Smooth muscle cell (in vitro differentiated cells): ENCODE measurements at regions not wholly inside any gene's neighbourhood (a gene's known extent, or its start where the extent isn't known, plus 50 kb on each side); places are given as distances from the start of the nearest gene placed in this dataset.
A peak's percentile ranks its signal among the peaks of the same experiment; 100 is the strongest.

Experiments
- DNase-seq: peaks from one replicate; lab custom pipeline; 2025; ENCODE audit not compliant: unreplicated experiment; lab: John Stamatoyannopoulos, UW
- H2AFZ ChIP-seq: fragments of 200-600 bp; sonication (generic); 2 replicates; pipeline ENCODE4 v1.6.0; 2016; ENCODE audit warnings: antibody characterized with exemption, low read depth, mild to moderate bottlenecking
- H3F3A ChIP-seq: fragments of 200-600 bp; sonication (generic); 2 replicates; pipeline ENCODE4 v1.6.0; 2017; ENCODE audit warnings: antibody characterized with exemption, low read depth
- H3K27ac ChIP-seq: fragments of 200-600 bp; sonication (generic); 2 replicates; pipeline ENCODE4 v1.5.1; 2016; ENCODE audit warnings: low read depth, mild to moderate bottlenecking
- H3K27me3 ChIP-seq: fragments of 200-600 bp; sonication (generic); 2 replicates; pipeline ENCODE4 v1.6.1; 2016; ENCODE audit warnings: low read depth, mild to moderate bottlenecking
- H3K36me3 ChIP-seq: fragments of 200-600 bp; sonication (generic); 2 replicates; pipeline ENCODE4 v1.5.1; 2016; ENCODE audit warnings: low read depth
- H3K4me1 ChIP-seq: fragments of 200-600 bp; sonication (generic); 2 replicates; pipeline ENCODE4 v1.5.1; 2016; ENCODE audit warnings: low read depth
- H3K4me2 ChIP-seq: fragments of 200-600 bp; sonication (generic); 2 replicates; pipeline ENCODE4 v1.6.0; 2016; ENCODE audit warnings: mild to moderate bottlenecking
- H3K4me3 ChIP-seq: fragments of 200-600 bp; sonication (generic); 2 replicates; pipeline ENCODE4 v1.5.1; 2016; ENCODE audit warnings: mild to moderate bottlenecking
- H3K79me2 ChIP-seq: fragments of 200-600 bp; sonication (generic); 2 replicates; pipeline ENCODE4 v1.6.0; 2016; ENCODE audit warnings: low read depth, mild to moderate bottlenecking
- H3K9ac ChIP-seq: fragments of 200-600 bp; sonication (generic); 2 replicates; pipeline ENCODE4 v1.6.0; 2016; ENCODE audit warnings: low read depth
- H3K9me3 ChIP-seq: fragments of 200-600 bp; sonication (generic); replicated peaks from 2 replicates; pipeline ENCODE4 v1.5.1; 2016; ENCODE audit warnings: low read depth
- H4K20me1 ChIP-seq: fragments of 200-600 bp; sonication (generic); 2 replicates; pipeline ENCODE4 v1.6.0; 2016; ENCODE audit warnings: low read depth
- WGBS: methylation state at CpG from one replicate; pipeline ENCODE4 v1.1.7; 2016; ENCODE audit warnings: low lambda C conversion rate; 5-methylcytosine and 5-hydroxymethylcytosine counted together
- TF ChIP-seq, protein P1 (sequence below): fragments of 200-600 bp; sonication (generic); IDR thresholded peaks from 2 replicates; pipeline ENCODE4 v1.5.1; 2017; ENCODE audit warnings: borderline replicate concordance, mild to moderate bottlenecking, antibody characterized with exemption; ENCODE audit not compliant: insufficient read depth, poor library complexity, severe bottlenecking

- no peaks in the 10 kb centered on the region for H3K27me3 ChIP-seq
- H3K4me3 ChIP-seq, result no peak overlapping the region
- H3K4me2 ChIP-seq, result no peak overlapping the region
- H3K9ac ChIP-seq, result no peak overlapping the region
- TF ChIP-seq, protein P1, sequence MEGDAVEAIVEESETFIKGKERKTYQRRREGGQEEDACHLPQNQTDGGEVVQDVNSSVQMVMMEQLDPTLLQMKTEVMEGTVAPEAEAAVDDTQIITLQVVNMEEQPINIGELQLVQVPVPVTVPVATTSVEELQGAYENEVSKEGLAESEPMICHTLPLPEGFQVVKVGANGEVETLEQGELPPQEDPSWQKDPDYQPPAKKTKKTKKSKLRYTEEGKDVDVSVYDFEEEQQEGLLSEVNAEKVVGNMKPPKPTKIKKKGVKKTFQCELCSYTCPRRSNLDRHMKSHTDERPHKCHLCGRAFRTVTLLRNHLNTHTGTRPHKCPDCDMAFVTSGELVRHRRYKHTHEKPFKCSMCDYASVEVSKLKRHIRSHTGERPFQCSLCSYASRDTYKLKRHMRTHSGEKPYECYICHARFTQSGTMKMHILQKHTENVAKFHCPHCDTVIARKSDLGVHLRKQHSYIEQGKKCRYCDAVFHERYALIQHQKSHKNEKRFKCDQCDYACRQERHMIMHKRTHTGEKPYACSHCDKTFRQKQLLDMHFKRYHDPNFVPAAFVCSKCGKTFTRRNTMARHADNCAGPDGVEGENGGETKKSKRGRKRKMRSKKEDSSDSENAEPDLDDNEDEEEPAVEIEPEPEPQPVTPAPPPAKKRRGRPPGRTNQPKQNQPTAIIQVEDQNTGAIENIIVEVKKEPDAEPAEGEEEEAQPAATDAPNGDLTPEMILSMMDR, result no peak
- no peak for DNase-seq
- no peaks in the 10 kb centered on the region for H3K4me1 ChIP-seq
- no peaks in the 10 kb centered on the region for H3F3A ChIP-seq
- no peaks in the 10 kb centered on the region for H3K36me3 ChIP-seq
- no peaks in the 10 kb centered on the region for H4K20me1 ChIP-seq
- no peak overlapping the region for H3K27ac ChIP-seq
- H2AFZ ChIP-seq, result no peak overlapping the region
- no peaks in the 10 kb centered on the region for H3K79me2 ChIP-seq
- H3K9me3 ChIP-seq, result no peaks in the 10 kb centered on the region
These were observed 1129.9 kb downstream of the TAF11L14 start for GRCh38 chr5:18764161-18764560.

GRCh38 chr5:18765304-18765703 is 1131.0 kb downstream of the TAF11L14 start:
- no peak overlapping the region for H3K4me3 ChIP-seq
- no peak overlapping the region for H3K9ac ChIP-seq
- 93% methylated on average over 2 of the region's 2 CpGs for WGBS
- DNase-seq, result no peak
- H3F3A ChIP-seq, result no peaks in the 10 kb centered on the region
- TF ChIP-seq, protein P1, result no peak
- H2AFZ ChIP-seq, result no peak overlapping the region
- H3K4me2 ChIP-seq, result no peak overlapping the region
- no peaks in the 10 kb centered on the region for H3K79me2 ChIP-seq
- H4K20me1 ChIP-seq, result no peaks in the 10 kb centered on the region
- H3K27ac ChIP-seq, result no peak overlapping the region
- H3K27me3 ChIP-seq, result no peaks in the 10 kb centered on the region
- no peaks in the 10 kb centered on the region for H3K4me1 ChIP-seq
- H3K9me3 ChIP-seq, result no peaks in the 10 kb centered on the region
- no peaks in the 10 kb centered on the region for H3K36me3 ChIP-seq

DNA sequence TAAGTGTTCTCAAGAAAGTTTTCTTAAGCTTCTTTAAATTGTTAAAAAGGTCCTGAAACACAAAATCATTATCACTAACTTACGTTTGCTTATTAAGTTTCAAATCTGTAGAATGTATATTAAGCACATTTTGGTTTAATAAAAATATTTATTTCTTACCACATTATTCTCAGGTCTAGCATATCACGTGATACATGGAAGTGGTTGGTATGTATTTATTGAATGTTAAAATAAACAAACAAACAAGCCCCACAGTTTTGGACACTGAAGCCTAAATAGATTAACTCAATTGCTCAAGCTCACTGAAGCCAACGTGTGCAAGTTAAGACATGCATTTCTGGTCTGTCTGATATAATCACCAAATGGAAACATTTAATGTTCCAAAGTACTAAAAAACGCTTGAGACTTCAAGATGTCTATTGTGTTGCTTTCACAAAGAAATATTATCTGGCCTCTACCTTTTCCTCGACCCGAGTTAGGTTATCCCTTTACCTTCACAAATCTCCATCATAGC is 1136.9 kb downstream of the TAF11L14 start:
- no peak overlapping the region for H2AFZ ChIP-seq
- DNase-seq, result no peak
- H4K20me1 ChIP-seq, result no peaks in the 10 kb centered on the region
- H3K36me3 ChIP-seq, result no peaks in the 10 kb centered on the region
- no peaks in the 10 kb centered on the region for H3K27me3 ChIP-seq
- 75% methylated on average over 6 of the region's 6 CpGs for WGBS
- H3K79me2 ChIP-seq, result no peaks in the 10 kb centered on the region
- TF ChIP-seq, protein P1, result no peak
- no peaks in the 10 kb centered on the region for H3K4me1 ChIP-seq
- no peak overlapping the region for H3K9ac ChIP-seq
- no peaks in the 10 kb centered on the region for H3F3A ChIP-seq
- no peak overlapping the region for H3K4me2 ChIP-seq
- no peaks in the 10 kb centered on the region for H3K9me3 ChIP-seq
- H3K4me3 ChIP-seq, result no peak overlapping the region
- no peak overlapping the region for H3K27ac ChIP-seq

- Histone ChIP-seq H3F3A (no peaks in the 10 kb centered on the region), H3K27me3 (no peaks in the 10 kb centered on the region), H3K79me2 (no peaks in the 10 kb centered on the region), H3K27ac (no peak overlapping the region), H3K9me3 (no peaks in the 10 kb centered on the region), H3K36me3 (no peaks in the 10 kb centered on the region), H3K4me1 (no peaks in the 10 kb centered on the region), H2AFZ (peak overlapping the region; percentile 89), H3K4me3 (peak overlapping the region; percentile 41), H3K9ac (no peak overlapping the region), H4K20me1 (no peaks in the 10 kb centered on the region), H3K4me2 (peak overlapping the region; percentile 81)
- 23% methylated on average over 4 of the region's 4 CpGs for WGBS
- DNase-seq, result no peak
- TF ChIP-seq, protein P1, result peak; percentile 49
These were observed 1138.2 kb downstream of the TAF11L14 start for GRCh38 chr5:18772475-18772874.
